ENCODE measurements at regions not wholly inside any gene's neighbourhood (a gene's known extent, or its start where the extent isn't known, plus 50 kb on each side); places are given as distances from the start of the nearest gene placed in this dataset.

DNA sequence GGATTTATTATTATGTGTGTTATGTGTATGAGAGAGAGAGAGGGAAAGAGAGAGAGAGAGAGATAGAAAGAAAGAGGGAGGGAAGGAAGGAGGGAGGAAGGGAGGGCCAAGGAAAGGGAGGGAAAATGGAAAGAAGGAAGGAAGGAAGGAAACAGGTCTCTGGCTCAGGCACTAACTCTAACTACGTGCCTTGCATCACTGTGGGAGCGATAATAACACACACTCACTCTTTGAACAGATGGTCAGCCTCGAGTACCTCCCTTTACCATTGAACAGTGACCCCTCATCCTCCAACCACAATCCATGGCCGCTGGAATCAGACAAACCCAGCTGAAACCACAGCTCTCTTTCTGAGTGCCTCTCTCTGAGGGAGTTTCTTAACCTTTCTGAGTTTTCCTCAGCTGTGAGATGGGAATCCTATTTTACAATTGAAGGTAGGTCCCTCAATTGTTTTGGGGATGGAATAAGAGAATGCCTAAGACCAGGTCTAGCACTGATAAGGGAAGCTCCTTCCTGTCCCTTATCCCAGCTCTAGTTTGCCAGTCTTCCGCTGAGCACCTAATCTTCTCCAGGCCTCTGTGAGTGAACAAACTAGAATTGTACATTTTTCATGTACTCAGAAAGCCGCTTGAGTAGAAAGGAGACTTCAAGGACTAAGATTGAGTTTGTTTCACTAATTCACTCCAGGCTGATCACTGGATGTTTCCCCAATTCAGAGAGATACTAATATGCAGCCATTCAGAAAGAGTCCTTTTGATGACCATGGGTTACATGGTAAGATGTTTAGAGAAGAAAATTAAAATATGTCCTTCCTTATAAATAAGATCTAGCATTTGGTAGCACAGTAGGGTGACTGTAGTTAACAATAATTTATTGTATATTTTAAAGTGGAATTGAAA lies 62.8 kb downstream of the IRF2BP2 start:
- TF ChIP-seq, protein P1, sequence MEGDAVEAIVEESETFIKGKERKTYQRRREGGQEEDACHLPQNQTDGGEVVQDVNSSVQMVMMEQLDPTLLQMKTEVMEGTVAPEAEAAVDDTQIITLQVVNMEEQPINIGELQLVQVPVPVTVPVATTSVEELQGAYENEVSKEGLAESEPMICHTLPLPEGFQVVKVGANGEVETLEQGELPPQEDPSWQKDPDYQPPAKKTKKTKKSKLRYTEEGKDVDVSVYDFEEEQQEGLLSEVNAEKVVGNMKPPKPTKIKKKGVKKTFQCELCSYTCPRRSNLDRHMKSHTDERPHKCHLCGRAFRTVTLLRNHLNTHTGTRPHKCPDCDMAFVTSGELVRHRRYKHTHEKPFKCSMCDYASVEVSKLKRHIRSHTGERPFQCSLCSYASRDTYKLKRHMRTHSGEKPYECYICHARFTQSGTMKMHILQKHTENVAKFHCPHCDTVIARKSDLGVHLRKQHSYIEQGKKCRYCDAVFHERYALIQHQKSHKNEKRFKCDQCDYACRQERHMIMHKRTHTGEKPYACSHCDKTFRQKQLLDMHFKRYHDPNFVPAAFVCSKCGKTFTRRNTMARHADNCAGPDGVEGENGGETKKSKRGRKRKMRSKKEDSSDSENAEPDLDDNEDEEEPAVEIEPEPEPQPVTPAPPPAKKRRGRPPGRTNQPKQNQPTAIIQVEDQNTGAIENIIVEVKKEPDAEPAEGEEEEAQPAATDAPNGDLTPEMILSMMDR (IDR thresholded peaks at IDR 0.05): no peak
- peaks cover 3% of the 10 kb centered on the region for H3K27me3 Mint-ChIP-seq (ENCODE audit: low read depth, poor library complexity)
- H3K4me1 Mint-ChIP-seq: peaks cover 51% of the 10 kb centered on the region
- H3K4me3 Mint-ChIP-seq: no peak overlapping the region
- H3K36me3 Mint-ChIP-seq (ENCODE audit: low read depth): no peaks in the 10 kb centered on the region
- H3K27ac Mint-ChIP-seq: no peak overlapping the region
- DNase-seq: no peak
- no peaks in the 10 kb centered on the region for H3K9me3 Mint-ChIP-seq

DNA sequence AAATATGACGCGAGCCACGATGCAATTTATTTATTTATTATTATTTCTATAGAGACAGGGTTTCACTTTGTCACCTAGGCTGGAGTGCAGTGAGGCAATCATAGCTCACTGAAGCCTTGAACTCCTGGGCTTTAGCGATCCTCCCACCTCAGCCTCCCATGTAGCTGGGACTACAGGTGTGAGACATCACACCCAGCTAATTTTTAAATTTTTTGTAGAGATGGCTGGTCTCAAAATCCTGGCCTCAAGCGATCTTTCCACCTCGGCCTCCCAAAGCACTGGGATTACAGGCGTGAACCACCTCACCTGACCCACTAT lies 63.6 kb downstream of the IRF2BP2 start:
- Mint-ChIP-seq H3K4me1 (peaks cover 59% of the 10 kb centered on the region), H3K9me3 (no peaks in the 10 kb centered on the region), H3K36me3 (ENCODE audit: low read depth) (no peaks in the 10 kb centered on the region), H3K4me3 (no peak overlapping the region), H3K27ac (no peak overlapping the region), H3K27me3 (ENCODE audit: low read depth, poor library complexity) (peaks cover 3% of the 10 kb centered on the region)
- TF ChIP-seq, protein P1 (IDR thresholded peaks at IDR 0.05): no peak
- no peak for DNase-seq

DNA sequence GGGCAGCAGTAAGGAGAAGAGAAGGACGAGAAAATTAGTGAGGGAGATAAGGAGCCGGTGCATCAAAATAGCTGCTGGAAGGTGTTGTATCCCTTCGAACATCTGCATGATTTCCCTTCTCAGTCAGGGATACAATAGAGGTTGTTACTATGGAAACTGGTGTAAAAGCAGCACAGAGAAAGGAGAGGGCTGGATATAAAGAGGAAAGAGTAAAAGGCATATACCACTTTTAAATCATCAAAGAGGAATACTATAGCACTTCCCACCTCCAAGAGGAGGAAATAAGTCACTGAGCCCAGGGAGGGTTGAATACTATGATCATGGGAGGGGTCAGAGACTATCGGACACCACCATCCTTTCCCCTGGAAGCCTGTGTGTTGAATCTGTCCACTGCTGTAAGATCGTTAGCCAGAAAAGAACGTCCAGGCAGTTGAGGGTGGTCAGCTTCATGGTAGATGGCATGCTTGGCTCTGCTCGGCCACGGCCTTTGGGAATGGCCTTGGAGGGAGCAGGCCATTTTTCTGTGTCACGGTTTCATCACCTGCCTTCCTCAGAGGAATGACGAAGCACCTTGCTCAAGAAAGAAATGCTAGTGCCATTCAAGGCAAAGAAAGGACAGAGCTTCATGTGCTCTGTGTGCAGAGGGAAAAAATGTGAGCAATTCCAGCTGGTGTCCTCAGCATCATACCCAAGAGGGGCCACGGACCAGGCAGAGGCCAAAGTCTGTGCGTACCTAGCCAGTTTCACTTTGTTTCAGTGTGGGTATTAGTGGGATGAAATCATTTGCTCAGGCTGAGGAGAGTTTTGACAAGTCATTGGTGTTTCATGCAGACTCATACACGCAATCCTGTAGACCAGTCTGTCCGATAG lies 64.2 kb downstream of the IRF2BP2 start:
- Mint-ChIP-seq H3K4me3 (no peak overlapping the region), H3K27me3 (ENCODE audit: low read depth, poor library complexity) (peaks cover 4% of the 10 kb centered on the region)

DNA sequence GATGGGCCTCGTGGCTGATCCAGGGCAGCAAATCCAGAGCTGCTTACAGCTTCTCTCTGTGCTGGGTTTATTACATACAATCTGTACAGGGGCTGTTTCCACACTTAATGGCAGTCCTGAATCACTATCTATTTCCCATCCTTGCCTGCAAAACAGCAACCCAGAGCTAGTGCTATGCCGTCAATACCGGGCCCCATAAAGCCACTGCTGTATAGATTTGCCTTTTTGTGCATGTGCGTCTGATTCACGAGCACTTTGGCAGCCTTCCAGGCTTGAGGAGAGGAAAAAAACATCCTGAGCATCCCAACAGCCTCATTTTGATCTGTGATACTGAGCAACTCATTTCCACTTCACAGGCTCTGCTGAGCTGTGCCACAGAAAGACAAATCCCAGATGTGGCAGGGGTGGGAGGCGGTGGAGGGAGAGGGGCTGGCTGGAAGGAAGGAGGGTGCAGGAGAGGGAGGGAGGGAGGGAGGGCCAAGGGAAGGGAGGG lies 65.2 kb upstream of the TARBP1 start:
- TF ChIP-seq, protein P1 (IDR thresholded peaks at IDR 0.05): no peak
- H3K4me1 Mint-ChIP-seq: peaks cover 59% of the 10 kb centered on the region
- no peak for DNase-seq
- H3K4me3 Mint-ChIP-seq: no peak overlapping the region
- H3K27me3 Mint-ChIP-seq (ENCODE audit: low read depth, poor library complexity): peaks cover 9% of the 10 kb centered on the region
- H3K36me3 Mint-ChIP-seq (ENCODE audit: low read depth): no peaks in the 10 kb centered on the region
- H3K9me3 Mint-ChIP-seq: no peaks in the 10 kb centered on the region
- no peak overlapping the region for H3K27ac Mint-ChIP-seq

More for the DNA sequence above, 64.2 kb downstream of the IRF2BP2 start:
- peak overlapping the region; percentile 7 for H3K27ac Mint-ChIP-seq
- no peak for DNase-seq
- no peaks in the 10 kb centered on the region for H3K36me3 Mint-ChIP-seq (ENCODE audit: low read depth)
- H3K9me3 Mint-ChIP-seq: no peaks in the 10 kb centered on the region
- H3K4me1 Mint-ChIP-seq: peaks cover 53% of the 10 kb centered on the region
- TF ChIP-seq, protein P1 (IDR thresholded peaks at IDR 0.05): no peak

DNA sequence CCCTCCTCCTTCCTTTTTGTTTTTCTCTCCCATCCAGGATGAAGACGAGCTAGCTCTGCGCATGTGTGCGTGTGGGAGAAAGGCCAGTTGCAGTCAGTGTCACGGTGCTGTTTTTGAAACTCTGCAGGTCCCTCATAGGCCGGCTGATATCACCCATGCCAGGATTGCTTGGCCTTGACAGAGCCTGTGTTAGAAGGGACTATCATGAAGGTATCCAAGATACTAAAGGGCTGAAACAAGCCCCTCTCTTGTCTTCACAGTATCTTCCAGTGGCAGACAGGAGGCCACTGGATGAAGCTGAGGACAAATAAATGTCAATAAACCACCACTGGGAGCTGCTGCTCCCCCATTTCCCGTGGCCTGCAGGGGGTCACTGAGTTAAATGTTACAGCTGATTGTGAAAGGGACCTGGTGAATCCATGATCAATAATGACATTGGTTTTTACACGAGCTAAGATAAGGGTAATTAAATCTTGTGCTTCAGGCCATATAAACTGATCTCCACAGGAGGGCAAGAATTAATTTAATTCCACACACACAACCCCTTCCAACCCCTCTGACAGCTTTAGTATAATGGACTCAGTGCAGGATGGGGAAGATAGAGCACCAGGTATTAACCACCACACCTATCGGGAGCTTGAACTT lies 64.6 kb upstream of the TARBP1 start:
- Mint-ChIP-seq H3K36me3 (ENCODE audit: low read depth) (no peaks in the 10 kb centered on the region), H3K9me3 (no peaks in the 10 kb centered on the region), H3K4me1 (peaks cover 65% of the 10 kb centered on the region), H3K4me3 (no peak overlapping the region), H3K27ac (peak overlapping the region; percentile 8), H3K27me3 (ENCODE audit: low read depth, poor library complexity) (peaks cover 10% of the 10 kb centered on the region)
- TF ChIP-seq, protein P1 (IDR thresholded peaks at IDR 0.05): no peak
- DNase-seq: no peak

Measured in nephron progenitor cell (in vitro differentiated cells).